Putamen (tissue), 1 donor: ENCODE measurements at regions not wholly inside any gene's neighbourhood (a gene's known extent, or its start where the extent isn't known, plus 50 kb on each side); places are given as distances from the start of the nearest gene placed in this dataset.
"Not testable (repeated sequence)": the region's sequence is repeated elsewhere in the genome, so short reads cannot be mapped to it uniquely, and the experiment has no call there.

ENCODE experiments used
- DNase-seq: peaks from one replicate; pipeline ENCODE4 v3.0.0-alpha.2; 2016; ENCODE audit warnings: low spot score

DNA sequence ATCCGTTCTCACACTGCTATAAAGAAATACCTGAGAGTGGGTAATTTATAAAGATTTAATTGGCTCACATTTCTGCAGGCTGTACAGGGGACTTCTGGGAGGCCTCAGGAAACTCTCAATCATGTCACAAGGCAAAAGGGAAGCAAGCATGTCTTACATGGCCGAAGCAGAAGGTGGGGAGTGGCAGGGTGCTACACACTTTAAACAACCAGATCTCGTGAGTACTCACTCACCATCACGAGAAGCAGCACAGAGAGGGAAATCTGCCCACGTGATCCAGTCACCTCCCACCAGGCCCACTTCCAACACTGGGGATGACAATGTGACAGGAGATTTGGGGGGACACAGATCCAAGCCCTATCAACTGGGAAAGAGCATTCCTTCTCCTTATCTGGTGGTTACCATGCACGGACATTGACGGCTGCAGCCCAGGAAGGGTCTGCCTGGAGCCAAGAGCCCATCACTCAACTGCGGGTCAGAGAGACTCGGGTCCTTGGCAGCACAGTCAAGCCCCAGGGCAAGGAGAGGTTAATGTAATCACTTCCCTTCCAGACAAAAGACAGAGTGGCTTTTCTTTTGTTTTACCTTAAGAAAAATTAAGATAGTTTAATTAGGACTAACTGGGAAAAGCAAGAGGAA is 112.3 kb upstream of the CST7 start:
- DNase-seq, result no peak

- DNase-seq, result no peak
Observed at GRCh38 chr20:24837781-24838450, 111.2 kb upstream of the CST7 start.

GRCh38 chr20:24838546-24839535 is 110.2 kb upstream of the CST7 start:
- DNase-seq, result no peak

DNA sequence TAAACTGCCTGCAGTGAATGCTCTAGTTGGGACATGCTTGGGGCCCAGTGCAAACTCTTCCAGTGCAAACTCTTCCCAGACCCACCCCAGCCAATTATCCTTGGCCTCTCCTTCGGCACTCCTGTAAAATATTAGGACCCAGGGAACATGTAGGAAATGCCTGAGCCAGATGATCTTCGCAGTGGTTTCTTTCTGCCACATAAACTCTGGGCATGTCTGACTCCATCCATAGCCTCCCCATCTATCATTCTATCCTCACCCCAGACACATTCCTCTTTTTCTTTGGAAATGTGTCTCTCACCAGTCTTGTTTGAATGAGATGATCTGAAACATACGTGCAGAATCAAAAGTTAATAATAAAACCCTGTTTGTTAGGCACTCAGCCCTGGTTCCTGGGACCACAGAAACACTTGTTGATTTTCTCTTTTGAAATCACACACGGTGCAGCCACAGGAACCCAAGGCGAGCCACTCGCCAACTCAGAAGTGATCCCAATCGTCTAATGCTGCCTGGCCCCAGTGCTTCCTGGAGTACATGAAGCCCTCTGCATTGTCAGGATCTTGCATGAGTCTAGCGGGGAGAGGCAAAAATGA is 108.9 kb upstream of the CST7 start:
- no peak for DNase-seq

DNA sequence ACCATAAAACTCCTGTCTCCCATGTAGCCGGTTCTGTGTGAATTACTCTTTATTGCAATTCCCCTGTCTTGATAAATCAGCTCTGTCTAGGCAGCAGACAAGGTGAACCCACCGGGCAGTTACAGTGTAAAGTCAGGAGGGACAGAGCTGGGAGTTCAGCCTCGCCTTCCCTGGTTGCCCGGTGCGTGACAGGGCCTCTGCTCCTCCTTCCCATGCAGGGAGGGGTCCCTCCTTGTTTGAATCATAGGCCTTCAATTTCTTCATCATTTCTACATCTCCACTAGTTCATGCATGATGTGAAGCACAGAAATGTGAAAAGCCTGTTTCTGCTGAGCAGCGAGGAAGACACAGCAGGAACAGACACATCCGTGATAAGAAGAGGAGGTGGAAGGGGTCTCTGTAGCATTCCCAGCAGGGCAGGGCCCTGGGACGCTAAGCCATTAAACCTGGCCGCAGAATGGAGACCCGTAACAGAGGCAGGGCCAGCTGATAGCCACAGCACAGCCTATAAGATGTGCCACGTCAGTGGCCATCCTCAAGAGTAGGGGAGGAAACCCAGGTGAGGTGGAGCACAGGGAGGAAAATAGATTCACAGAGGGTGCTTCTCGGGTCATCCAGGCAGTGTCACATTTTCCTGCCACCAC is 106.7 kb upstream of the CST7 start:
- no peak for DNase-seq

DNA sequence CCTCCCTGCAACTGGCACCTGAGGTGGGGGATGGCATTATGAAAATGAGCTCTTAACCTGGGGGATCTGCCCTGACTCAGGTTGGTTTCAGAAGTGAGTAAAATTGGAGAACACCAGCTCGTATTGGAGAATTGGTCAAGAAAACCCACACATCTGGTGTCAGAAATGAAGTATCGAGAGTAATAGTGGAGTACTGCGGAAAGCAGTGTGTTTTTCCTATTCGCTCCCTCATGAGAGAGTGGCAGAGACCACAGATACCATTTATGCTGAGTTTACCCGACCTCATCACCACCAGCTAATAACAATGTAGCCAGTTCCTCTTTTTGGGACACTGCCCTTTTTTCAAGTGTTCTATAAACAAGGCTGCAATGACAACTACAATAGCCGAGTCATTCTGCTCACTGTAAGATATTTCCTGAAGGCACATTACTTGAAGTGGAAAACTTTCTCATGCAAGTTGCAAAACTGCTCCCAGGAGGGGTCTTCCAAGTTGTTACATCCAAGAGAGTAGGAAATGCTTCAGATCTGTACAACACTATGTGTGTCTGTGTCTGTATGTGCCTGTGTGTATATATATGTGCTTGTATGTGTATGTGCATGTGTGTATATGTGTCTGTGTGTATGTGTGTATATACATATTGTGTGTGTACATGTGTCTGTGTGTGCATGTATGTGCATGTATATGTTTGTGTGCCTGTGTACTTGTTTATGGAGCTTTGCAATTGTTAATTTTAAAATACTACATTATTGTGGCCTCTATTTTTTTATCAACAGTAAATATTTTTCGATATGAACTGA is 106.0 kb upstream of the CST7 start:
- DNase-seq, result no peak

DNA sequence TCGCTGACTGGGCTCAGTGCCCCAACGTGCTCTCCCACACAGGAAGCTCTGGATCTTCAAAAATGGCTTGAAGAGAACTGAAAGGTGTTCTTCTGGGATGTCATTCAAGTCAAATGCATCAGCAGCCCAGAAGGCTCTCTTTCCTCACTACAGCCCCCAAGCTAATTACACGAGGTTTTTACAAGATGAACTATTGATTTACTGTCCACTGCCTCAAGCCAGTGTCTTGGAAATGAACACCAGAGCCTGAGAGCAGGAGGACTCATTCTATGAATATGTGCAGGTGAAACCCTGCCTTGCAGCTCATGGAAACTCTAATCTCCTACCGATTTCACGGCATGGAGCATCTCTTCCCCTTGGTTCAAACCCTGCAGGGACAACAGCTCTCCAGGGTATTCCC is 98.9 kb upstream of the CST7 start:
- no peak for DNase-seq

GRCh38 chr20:24851346-24852019 is 97.6 kb upstream of the CST7 start:
- DNase-seq, result no peak

DNA sequence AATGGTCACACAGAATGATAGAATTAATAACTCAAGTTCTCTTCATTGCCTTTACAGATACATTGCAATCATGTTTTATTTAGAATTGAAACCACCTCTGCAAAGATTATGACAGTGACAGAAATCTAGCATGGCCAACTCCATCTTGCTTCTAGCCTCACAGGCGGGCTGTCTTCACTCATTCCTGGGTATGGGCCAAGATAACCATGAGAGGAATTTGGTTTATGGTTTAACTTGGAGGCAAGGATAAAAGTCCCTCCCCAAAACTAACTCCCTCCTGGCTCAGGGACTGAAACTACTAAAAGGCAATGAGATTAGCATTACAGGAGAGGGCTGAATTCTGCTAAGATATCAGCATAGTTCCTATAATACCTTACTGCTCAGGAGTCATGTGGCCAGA is 95.2 kb upstream of the CST7 start:
- no peak for DNase-seq

GRCh38 chr20:24855848-24856247 is 93.2 kb upstream of the CST7 start:
- DNase-seq, result no peak

DNA sequence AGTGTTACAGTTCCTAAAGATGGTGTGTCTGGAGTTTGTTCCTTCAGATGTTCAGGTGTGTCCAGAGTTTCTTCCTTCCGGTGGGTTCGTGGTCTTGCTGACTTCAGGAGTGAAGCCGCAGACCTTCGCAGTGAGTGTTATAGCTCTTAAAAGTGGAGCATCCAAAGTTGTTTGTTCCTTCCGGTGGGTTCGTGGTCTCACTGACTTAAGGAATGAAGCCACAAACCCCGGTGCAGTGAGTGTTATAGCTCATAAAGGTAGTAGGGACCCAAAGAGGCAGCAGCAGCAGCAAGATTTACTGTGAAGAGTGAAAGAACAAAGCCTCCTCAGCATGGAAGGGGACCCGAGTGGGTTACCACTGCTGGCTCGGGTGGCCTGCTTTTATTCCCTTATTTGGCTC is 90.6 kb upstream of the CST7 start:
- DNase-seq, result not testable (repeated sequence)

DNA sequence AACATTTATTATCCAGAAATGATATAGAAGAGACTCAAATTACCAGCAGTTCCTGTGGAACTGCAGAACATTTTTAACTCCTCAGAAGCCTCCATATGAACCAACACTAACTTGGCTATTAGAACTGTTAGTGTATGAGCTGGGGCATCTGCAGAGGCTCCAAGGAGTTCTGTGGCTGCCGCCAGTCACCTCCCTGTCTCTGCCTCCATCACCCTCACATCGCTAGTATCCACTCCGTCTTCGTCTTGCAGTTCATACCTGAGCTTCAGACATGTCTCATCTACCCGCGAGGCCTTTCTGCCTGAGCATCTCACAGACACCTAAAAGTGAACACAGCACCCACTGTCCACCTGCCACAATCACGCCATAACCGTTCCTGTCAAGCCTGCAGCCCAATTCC is 89.5 kb upstream of the CST7 start:
- DNase-seq, result no peak

GRCh38 chr20:24862186-24862585 is 86.9 kb upstream of the CST7 start:
- no peak for DNase-seq

DNA sequence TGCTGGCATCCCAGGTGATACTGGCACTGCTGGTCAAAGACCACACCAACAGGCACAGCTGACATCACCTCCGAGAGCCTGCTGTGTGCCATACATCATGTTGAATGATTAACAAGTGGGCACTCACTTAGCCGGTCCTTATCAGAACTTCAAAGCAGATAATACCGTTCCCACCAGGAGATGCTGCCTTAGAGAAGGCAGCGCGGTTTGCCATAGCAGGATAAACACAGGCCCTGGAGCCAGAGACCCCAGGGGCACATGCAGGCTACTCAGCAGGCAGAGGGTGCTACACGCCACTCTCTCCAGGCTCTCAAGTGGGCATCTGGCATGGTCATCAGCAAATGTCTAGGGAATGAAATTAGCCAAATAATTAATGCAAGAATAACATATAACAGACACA is 86.5 kb upstream of the CST7 start:
- no peak for DNase-seq

GRCh38 chr20:24863356-24863755 is 85.7 kb upstream of the CST7 start:
- no peak for DNase-seq

DNA sequence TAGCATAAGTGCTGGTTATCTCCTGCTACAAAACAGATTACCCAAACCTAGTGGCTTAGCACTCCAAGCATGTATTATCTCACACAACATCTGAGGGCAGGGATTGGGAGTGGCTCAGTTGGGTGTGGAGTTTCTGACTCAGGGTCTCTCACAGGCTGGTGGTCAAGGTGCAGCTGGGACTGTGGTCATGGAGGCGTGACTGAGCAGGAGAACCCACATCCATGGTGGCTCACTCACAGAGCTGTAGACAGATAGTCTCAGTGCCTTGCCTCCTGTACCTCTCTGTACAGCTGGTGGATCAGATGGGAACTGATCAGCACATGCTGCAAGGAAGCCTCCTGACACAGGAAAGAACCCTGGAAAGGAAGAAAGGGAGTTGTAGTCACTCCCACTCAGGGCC is 83.1 kb upstream of the CST7 start:
- DNase-seq, result no peak

- no peak for DNase-seq
Observed at GRCh38 chr20:24866742-24867141, 82.3 kb upstream of the CST7 start.

DNA sequence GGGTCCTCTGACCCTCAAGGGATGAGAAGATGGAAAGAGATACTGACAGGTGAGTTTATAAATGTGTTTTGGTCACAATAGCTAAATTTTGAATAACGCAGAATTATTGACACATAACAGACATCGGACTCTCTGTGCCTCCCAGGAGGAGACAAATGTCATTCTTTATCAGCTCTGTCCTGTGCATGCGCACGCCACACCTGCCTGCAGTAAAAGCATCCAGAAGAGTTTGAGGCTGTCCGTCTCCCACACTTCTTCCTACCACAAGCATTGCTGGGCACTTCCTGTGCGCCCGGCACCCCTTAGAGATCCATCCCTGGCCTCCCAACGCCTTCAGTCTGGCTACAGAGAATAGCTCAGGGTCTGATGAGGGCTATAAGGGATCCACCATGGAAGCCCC is 81.5 kb upstream of the CST7 start:
- no peak for DNase-seq

DNA sequence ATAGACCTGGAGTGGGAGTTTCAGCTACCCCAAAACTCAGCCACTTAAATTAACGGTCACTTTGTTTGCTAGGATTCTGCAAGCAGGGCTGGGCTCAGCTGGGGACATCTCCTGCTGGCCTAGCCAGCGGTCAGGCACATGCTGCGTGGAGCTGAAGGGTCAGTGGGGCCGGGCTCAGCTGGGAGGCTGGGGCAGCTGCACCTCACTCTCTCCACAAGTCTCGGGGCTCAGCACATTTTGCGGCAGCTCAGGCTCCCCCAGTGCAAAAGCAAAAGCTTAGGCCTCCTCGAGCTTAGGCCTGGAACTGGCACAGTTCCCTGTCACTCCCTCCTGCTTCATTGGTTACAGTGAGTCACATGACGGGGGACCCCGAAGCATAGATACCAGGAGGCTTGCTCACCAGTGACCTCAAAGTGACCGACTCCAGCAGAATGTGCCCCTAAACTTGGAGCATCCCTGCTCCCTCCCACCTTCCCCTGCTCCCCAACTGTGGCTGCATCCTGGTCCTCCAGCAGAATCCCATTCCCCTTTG is 80.6 kb upstream of the CST7 start:
- no peak for DNase-seq

GRCh38 chr20:24868959-24869358 is 80.1 kb upstream of the CST7 start:
- no peak for DNase-seq
